A549 (cell line): ENCODE measurements at regions not wholly inside any gene's neighbourhood (a gene's known extent, or its start where the extent isn't known, plus 50 kb on each side); places are given as distances from the start of the nearest gene placed in this dataset.

Experiments
- ATAC-seq, 2 experiments: fragments of 200-7000 bp in 1 of 2; fragments of >200 bp in 1 of 2; cut with Nextera tagmentation in 1 of 2; cut with Tn5 transposase in 1 of 2; 3 replicates each; pipeline versions ENCODE4 v1.8.0 to v1.9.1; 2018 to 2020; ENCODE audit warnings: mild to moderate bottlenecking in 1 of 2, moderate library complexity in 1 of 2
- CTCF ChIA-PET: fragments of 300-600 bp; sonication (Branson Sonifier 250); formaldehyde crosslinking; extraction: SDS; loops from one replicate; lab custom pipeline; 2021; ENCODE audit warnings: antibody characterized with exemption, inconsistent platforms; lab: Yijun Ruan, JAX
- POLR2A ChIA-PET: fragments of 350-600 bp; formaldehyde crosslinking; extraction: SDS; loops from one replicate; lab custom pipeline; 2021; ENCODE audit warnings: antibody characterized with exemption, inconsistent platforms; lab: Yijun Ruan, JAX
- DNase-seq, 2 experiments: peaks; one replicate each; pipeline versions ENCODE4 v3.0.0 to v3.0.0-alpha.2; 2011 to 2016; ENCODE audit warnings: low read depth in 1 of 2, low spot score in 1 of 2
- FAIRE-seq: peaks from 2 replicates; lab custom pipeline; 2011; peaks lifted over from hg19 to GRCh38; lab: Jason Lieb, UNC
- H3K27ac ChIP-seq, 2 experiments: fragments of >200 bp; sonication (Bioruptor Twin); formaldehyde crosslinking; 3 replicates each; pipeline ENCODE4 v1.5.1; 2016 to 2017
- H3K4me1 ChIP-seq: fragments of >200 bp; sonication (Bioruptor Twin); formaldehyde crosslinking; 3 replicates; pipeline ENCODE4 v1.6.1; 2016
- H3K4me2 ChIP-seq: fragments of >200 bp; sonication (Bioruptor Twin); formaldehyde crosslinking; 3 replicates; pipeline ENCODE4 v1.6.1; 2016
- H3K4me3 ChIP-seq: fragments of >200 bp; sonication (Bioruptor Twin); formaldehyde crosslinking; 3 replicates; pipeline ENCODE4 v1.5.1; 2016
- H3K9me3 ChIP-seq: fragments of >200 bp; sonication (Bioruptor Twin); formaldehyde crosslinking; 3 replicates; pipeline ENCODE4 v1.6.1; 2016
- ATOH8 ChIP-seq: fragments of 250-450 bp; sonication (Bioruptor Pico); IDR thresholded peaks from 2 replicates; pipeline ENCODE4 v1.5.0; 2020; ENCODE audit warnings: low read depth, mild to moderate bottlenecking, moderate library complexity
- CBX2 ChIP-seq: fragments of 200-600 bp; sonication (generic); IDR thresholded peaks from 2 replicates; pipeline ENCODE4 v1.6.1; 2016; ENCODE audit warnings: low read depth, mild to moderate bottlenecking, borderline replicate concordance
- CBX8 ChIP-seq: fragments of 200-600 bp; sonication (generic); IDR thresholded peaks from 2 replicates; pipeline ENCODE4 v1.6.1; 2016
- CEBPB ChIP-seq, 2 experiments: fragments of >200 bp in 1 of 2; sonication (Bioruptor Twin) in 1 of 2; formaldehyde crosslinking in 1 of 2; IDR thresholded peaks; 2 replicates each; pipeline ENCODE4 v1.6.1; 2012 to 2016
- CHD2 ChIP-seq: fragments of 150-350 bp; IDR thresholded peaks from 2 replicates; pipeline ENCODE4 v1.6.1; 2014; ENCODE audit warnings: low read length; ENCODE audit not compliant: partially characterized antibody
- CHD4 ChIP-seq: fragments of 200-600 bp; sonication (generic); IDR thresholded peaks from 2 replicates; pipeline ENCODE4 v1.6.1; 2016; ENCODE audit warnings: antibody characterized with exemption, mild to moderate bottlenecking, borderline replicate concordance
- EHF ChIP-seq: fragments of 250-450 bp; sonication (Bioruptor Pico); IDR thresholded peaks from 2 replicates; pipeline ENCODE4 v1.5.0; 2020; ENCODE audit warnings: mild to moderate bottlenecking
- EP300 ChIP-seq, 2 experiments: fragments of >200 bp; sonication (Bioruptor Twin); formaldehyde crosslinking; IDR thresholded peaks; 2 replicates in 1 of 2; 3 replicates in 1 of 2; pipeline ENCODE4 v1.6.1; 2016 to 2017
- FOXS1 ChIP-seq: fragments of 250-450 bp; sonication (Bioruptor Pico); IDR thresholded peaks from 2 replicates; pipeline ENCODE4 v1.5.0; 2020; ENCODE audit warnings: mild to moderate bottlenecking, moderate library complexity
- HDAC2 ChIP-seq: fragments of 200-600 bp; sonication (generic); IDR thresholded peaks from 2 replicates; pipeline ENCODE4 v1.6.1; 2016
- HOXB5 ChIP-seq: fragments of 250-450 bp; sonication (Bioruptor Pico); IDR thresholded peaks from 2 replicates; pipeline ENCODE4 v1.5.0; 2020; ENCODE audit warnings: mild to moderate bottlenecking, moderate library complexity
- JUNB ChIP-seq: fragments of >200 bp; sonication (Bioruptor Twin); formaldehyde crosslinking; IDR thresholded peaks from 2 replicates; pipeline ENCODE4 v1.6.1; 2016
- KDM5A ChIP-seq: fragments of 200-600 bp; sonication (generic); IDR thresholded peaks from 2 replicates; pipeline ENCODE4 v1.6.1; 2016; ENCODE audit warnings: antibody characterized with exemption, mild to moderate bottlenecking
- MAFK ChIP-seq: fragments of 450-650 bp; IDR thresholded peaks from 2 replicates; pipeline ENCODE4 v1.6.1; 2014; ENCODE audit not compliant: partially characterized antibody
- MYC ChIP-seq: IDR thresholded peaks from 2 replicates; pipeline ENCODE4 v1.6.1; 2012; ENCODE audit warnings: mild to moderate bottlenecking, inconsistent platforms, low read length, improper control_type of control experiment, borderline replicate concordance
- NFE2L2 ChIP-seq: fragments of 150-350 bp; conservative IDR thresholded peaks from 2 replicates; pipeline ENCODE4 v1.6.1; 2014; ENCODE audit warnings: low read length
- NPAS2 ChIP-seq: fragments of 250-450 bp; sonication (Bioruptor Pico); IDR thresholded peaks from 2 replicates; pipeline ENCODE4 v1.8.0; 2022; ENCODE audit warnings: mild to moderate bottlenecking, moderate library complexity, borderline replicate concordance
- NR3C1 ChIP-seq: fragments of >200 bp; sonication (Bioruptor Twin); formaldehyde crosslinking; IDR thresholded peaks from 3 replicates; pipeline ENCODE4 v1.6.1; 2017
- PHF8 ChIP-seq: fragments of 200-600 bp; sonication (generic); IDR thresholded peaks from 2 replicates; pipeline ENCODE4 v1.6.1; 2016; ENCODE audit warnings: low read depth, mild to moderate bottlenecking, antibody characterized with exemption, moderate library complexity, borderline replicate concordance
- POLR2A ChIP-seq: IDR thresholded peaks from 2 replicates; pipeline ENCODE4 v1.6.1; 2012; ENCODE audit warnings: mild to moderate bottlenecking, low read length
- POLR2AphosphoS2 ChIP-seq: conservative IDR thresholded peaks from 2 replicates; pipeline ENCODE4 v1.6.1; 2012; ENCODE audit warnings: low read length, improper control_type of control experiment, inconsistent platforms
- RFX5 ChIP-seq: fragments of 450-650 bp; IDR thresholded peaks from 2 replicates; pipeline ENCODE4 v1.7.1; 2014; ENCODE audit warnings: antibody characterized with exemption, mild to moderate bottlenecking, moderate library complexity
- RNF2 ChIP-seq: fragments of 200-600 bp; sonication (generic); IDR thresholded peaks from 2 replicates; pipeline ENCODE4 v1.6.1; 2016; ENCODE audit warnings: low read depth, mild to moderate bottlenecking, antibody characterized with exemption, moderate library complexity, borderline replicate concordance
- SMC3 ChIP-seq: fragments of >200 bp; sonication (Bioruptor Twin); formaldehyde crosslinking; IDR thresholded peaks from 3 replicates; pipeline ENCODE4 v1.6.1; 2018; ENCODE audit warnings: inconsistent platforms
- TFCP2L1 ChIP-seq: fragments of 250-450 bp; sonication (Bioruptor Pico); IDR thresholded peaks from 2 replicates; pipeline ENCODE4 v1.5.0; 2021; ENCODE audit warnings: mild to moderate bottlenecking
- WGBS: methylation state at CpG from one replicate; pipeline ENCODE4 v1.1.6; 2017; ENCODE audit errors: missing lambda C conversion rate; 5-methylcytosine and 5-hydroxymethylcytosine counted together
- TF ChIP-seq, protein P1 (sequence below): fragments of 150-350 bp; IDR thresholded peaks from 2 replicates; pipeline ENCODE4 v1.6.1; 2014; ENCODE audit warnings: low read depth, mild to moderate bottlenecking, low read length
- TF ChIP-seq, protein P2 (sequence below): fragments of >200 bp; sonication (Bioruptor Twin); formaldehyde crosslinking; IDR thresholded peaks from 2 replicates; pipeline ENCODE4 v1.6.1; 2016

- Histone ChIP-seq H3K4me1 (0 out of 3 replicates have a peak, but pooled peaks cover 5% of the 10 kb centered on the region), H3K9me3 (no peaks in the 10 kb centered on the region), H3K4me2 (no peak overlapping the region), H3K4me3 (no peak overlapping the region), H3K27ac (no peak overlapping the region)
- TF ChIP-seq POLR2A: no peak
- TF ChIP-seq HOXB5 (CRISPR knock-in tag): no peak
- TF ChIP-seq RFX5: no peak
- TF ChIP-seq HDAC2: no peak
- TF ChIP-seq TFCP2L1 (CRISPR knock-in tag): no peak
- TF ChIP-seq NPAS2 (CRISPR knock-in tag): no peak
- no peak for TF ChIP-seq SMC3
- TF ChIP-seq MAFK: no peak
- no peak for TF ChIP-seq NR3C1
- no peak for TF ChIP-seq JUNB
- TF ChIP-seq, protein P1, sequence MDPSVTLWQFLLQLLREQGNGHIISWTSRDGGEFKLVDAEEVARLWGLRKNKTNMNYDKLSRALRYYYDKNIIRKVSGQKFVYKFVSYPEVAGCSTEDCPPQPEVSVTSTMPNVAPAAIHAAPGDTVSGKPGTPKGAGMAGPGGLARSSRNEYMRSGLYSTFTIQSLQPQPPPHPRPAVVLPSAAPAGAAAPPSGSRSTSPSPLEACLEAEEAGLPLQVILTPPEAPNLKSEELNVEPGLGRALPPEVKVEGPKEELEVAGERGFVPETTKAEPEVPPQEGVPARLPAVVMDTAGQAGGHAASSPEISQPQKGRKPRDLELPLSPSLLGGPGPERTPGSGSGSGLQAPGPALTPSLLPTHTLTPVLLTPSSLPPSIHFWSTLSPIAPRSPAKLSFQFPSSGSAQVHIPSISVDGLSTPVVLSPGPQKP: no peak
- no peak for TF ChIP-seq ATOH8 (CRISPR knock-in tag)
- no peak for TF ChIP-seq CBX2
- POLR2A ChIA-PET: no interaction called here
- CTCF ChIA-PET: no interaction called here
- ATAC-seq (no peak), DNase-seq (no peak), FAIRE-seq (no peak)
- WGBS: 26% methylated on average over 6 of the region's 6 CpGs
These were observed 245.6 kb upstream of the FZD8 start for GRCh38 chr10:35887685-35888084.

DNA sequence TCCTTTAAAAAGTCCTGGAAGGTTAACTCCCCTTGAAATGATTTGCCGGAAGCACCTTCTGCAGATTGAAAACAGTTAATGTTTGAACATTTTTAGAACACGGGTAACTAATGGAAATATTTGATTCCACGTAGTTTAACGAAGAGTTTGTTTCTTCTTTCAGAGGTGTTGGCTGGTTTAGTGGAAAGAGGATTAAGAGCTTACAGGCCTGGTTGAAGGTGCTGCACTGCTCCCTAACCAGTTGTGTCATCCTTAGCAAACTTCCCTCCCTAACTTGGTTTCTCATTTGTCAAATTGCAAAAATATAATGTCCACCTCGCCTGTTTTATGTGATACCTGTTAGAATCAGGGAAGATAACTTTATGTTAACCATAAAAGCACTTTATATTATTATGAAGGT is 243.0 kb upstream of the FZD8 start:
- Histone ChIP-seq H3K4me3 (no peak overlapping the region), H3K27ac (no peak overlapping the region), H3K4me1 (no peaks in the 10 kb centered on the region), H3K9me3 (no peaks in the 10 kb centered on the region), H3K4me2 (no peak overlapping the region)
- ChIA-PET CTCF (no interaction called here), POLR2A (no interaction called here)
- FAIRE-seq (no peak), ATAC-seq (no peak), DNase-seq (no peak)
- 47% methylated on average over 5 of the region's 5 CpGs for WGBS
- TF ChIP-seq MYC (no peak), POLR2AphosphoS2 (no peak), EHF (CRISPR knock-in tag) (no peak), FOXS1 (CRISPR knock-in tag) (no peak), NFE2L2 (no peak), CEBPB (IDR thresholded peaks at IDR 0.05) (no peak), CBX8 (no peak), PHF8 (no peak), KDM5A (no peak), RNF2 (no peak), CHD4 (no peak), HDAC2 (no peak), CHD2 (no peak), EP300 (IDR thresholded peaks at IDR 0.05) (no peak)
- TF ChIP-seq, protein P2, sequence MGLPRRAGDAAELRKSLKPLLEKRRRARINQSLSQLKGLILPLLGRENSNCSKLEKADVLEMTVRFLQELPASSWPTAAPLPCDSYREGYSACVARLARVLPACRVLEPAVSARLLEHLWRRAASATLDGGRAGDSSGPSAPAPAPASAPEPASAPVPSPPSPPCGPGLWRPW: no peak

DNA sequence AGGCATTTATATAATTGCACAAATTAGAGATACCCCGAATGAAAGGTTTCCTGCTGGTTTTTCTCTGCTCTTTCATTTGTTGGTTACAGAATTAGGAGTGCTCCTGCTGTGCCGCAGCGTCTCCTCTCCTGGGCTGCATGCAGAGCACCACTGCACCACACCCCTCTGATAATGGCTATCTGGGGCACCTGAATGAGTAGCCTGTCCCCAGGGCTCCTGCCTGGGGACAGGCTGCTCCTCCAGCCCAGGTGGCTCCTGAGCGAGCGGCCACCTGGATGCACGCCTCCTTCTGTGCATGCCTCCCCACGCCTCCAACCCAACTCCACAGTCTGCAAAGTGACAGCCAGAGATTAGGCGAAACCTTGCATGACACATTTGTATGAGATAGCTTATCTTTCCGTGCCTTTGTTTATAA is 242.6 kb upstream of the FZD8 start:
- 59% methylated on average over 9 of the region's 9 CpGs for WGBS
- no peak overlapping the region for H3K4me2 ChIP-seq
- no peaks in the 10 kb centered on the region for H3K4me1 ChIP-seq
- DNase-seq (no peak), ATAC-seq (no peak), FAIRE-seq (no peak)
- CTCF ChIA-PET: no interaction called here
- no peak for TF ChIP-seq POLR2A
- POLR2A ChIA-PET: no interaction called here
- no peak overlapping the region for H3K4me3 ChIP-seq
- no peaks in the 10 kb centered on the region for H3K9me3 ChIP-seq
- no peak overlapping the region for H3K27ac ChIP-seq
